Activated T-cell treated with anti-CD3 and anti-CD28 coated beads, Interleukin-2, amount 50 U/mL, for 72 hours (primary cell): ENCODE measurements at regions not wholly inside any gene's neighbourhood (a gene's known extent, or its start where the extent isn't known, plus 50 kb on each side); places are given as distances from the start of the nearest gene placed in this dataset.

Experiments
- ATAC-seq, 2 donors: fragments of 150-1000 bp; cut with Tn5 transposase; replicated peaks in 1 of 2; 2 replicates each; pipeline ENCODE4 v1.10.0; 2021; ENCODE audit warnings: moderate library complexity in 2 of 2, mild to moderate bottlenecking in 1 of 2
- DNase-seq, 2 donors: peaks; one replicate each; pipeline ENCODE4 v3.0.0; 2021 to 2022; ENCODE audit warnings: mixed read lengths in 1 of 2
- H3K27ac Mint-ChIP-seq: one replicate; pipeline ENCODE4 v1.8.0; 2022; ENCODE audit warnings: mild to moderate bottlenecking, moderate library complexity, mixed read lengths
- H3K27me3 Mint-ChIP-seq: one replicate; pipeline ENCODE4 v1.8.0; 2022; ENCODE audit warnings: low read depth, mixed read lengths
- H3K36me3 Mint-ChIP-seq, 2 donors: one replicate each; pipeline ENCODE4 v1.8.0; 2022; ENCODE audit warnings: mixed read lengths in 2 of 2, mild to moderate bottlenecking in 1 of 2; ENCODE audit not compliant: insufficient read depth in 2 of 2
- H3K4me1 Mint-ChIP-seq: one replicate; pipeline ENCODE4 v1.8.0; 2022; ENCODE audit warnings: low read depth, mixed read lengths
- H3K4me3 Mint-ChIP-seq, 2 donors: one replicate each; pipeline ENCODE4 v1.8.0; 2022; ENCODE audit warnings: mild to moderate bottlenecking in 2 of 2, mixed read lengths in 2 of 2, moderate library complexity in 2 of 2
- H3K9me3 Mint-ChIP-seq, 2 donors: one replicate each; pipeline ENCODE4 v1.8.0; 2022; ENCODE audit warnings: mixed read lengths in 2 of 2

- Mint-ChIP-seq H3K36me3 (peaks cover 0 to 1% of the 10 kb centered on the region in 2 donors), H3K4me3 (no peak overlapping the region), H3K27me3 (no peaks in the 10 kb centered on the region), H3K4me1 (no peaks in the 10 kb centered on the region), H3K27ac (no peak overlapping the region), H3K9me3 (peaks cover 4 to 12% of the 10 kb centered on the region in 2 donors)
- ATAC-seq (no peak), DNase-seq (no peak)
Observed at GRCh38 chr18:28711096-28711495, 534.2 kb upstream of the CDH2 start.

- no peak for ATAC-seq
- Mint-ChIP-seq H3K9me3 (peaks cover 0 to 11% of the 10 kb centered on the region in 2 donors), H3K4me3 (no peak overlapping the region), H3K36me3 (peaks cover 0 to 3% of the 10 kb centered on the region in 2 donors), H3K4me1 (no peaks in the 10 kb centered on the region), H3K27ac (no peak overlapping the region), H3K27me3 (no peaks in the 10 kb centered on the region)
- no peak for DNase-seq
Observed at GRCh38 chr18:28707006-28707405, 530.1 kb upstream of the CDH2 start.

GRCh38 chr18:28706397-28706796, 529.5 kb upstream of the CDH2 start:
- H3K4me1 Mint-ChIP-seq, result no peaks in the 10 kb centered on the region
- no peaks in the 10 kb centered on the region for H3K27me3 Mint-ChIP-seq
- DNase-seq (no peak), ATAC-seq (no peak)
- no peak overlapping the region for H3K27ac Mint-ChIP-seq
- H3K9me3 Mint-ChIP-seq, result peaks cover 0 to 15% of the 10 kb centered on the region in 2 donors
- no peak overlapping the region for H3K4me3 Mint-ChIP-seq
- peaks cover 0 to 3% of the 10 kb centered on the region in 2 donors for H3K36me3 Mint-ChIP-seq

GRCh38 chr18:28705482-28705881, 528.6 kb upstream of the CDH2 start:
- no peaks in the 10 kb centered on the region for H3K4me1 Mint-ChIP-seq

GRCh38 chr18:28692337-28692736, 515.4 kb upstream of the CDH2 start:
- no peak overlapping the region for H3K4me3 Mint-ChIP-seq
- H3K27ac Mint-ChIP-seq, result no peak overlapping the region

More at GRCh38 chr18:28705482-28705881, 528.6 kb upstream of the CDH2 start:
- H3K27ac Mint-ChIP-seq, result no peak overlapping the region
- H3K36me3 Mint-ChIP-seq, result peaks cover 0 to 1% of the 10 kb centered on the region in 2 donors
- H3K9me3 Mint-ChIP-seq, result peaks cover 2 to 10% of the 10 kb centered on the region in 2 donors
- H3K4me3 Mint-ChIP-seq, result no peak overlapping the region
- ATAC-seq, result no peak
- H3K27me3 Mint-ChIP-seq, result no peaks in the 10 kb centered on the region
- DNase-seq, result no peak

GRCh38 chr18:28691496-28691840, 514.5 kb upstream of the CDH2 start:
- Mint-ChIP-seq H3K4me3 (no peak overlapping the region), H3K4me1 (no peaks in the 10 kb centered on the region), H3K27me3 (no peaks in the 10 kb centered on the region), H3K9me3 (peaks cover 5 to 7% of the 10 kb centered on the region in 2 donors), H3K27ac (no peak overlapping the region), H3K36me3 (no peaks in the 10 kb centered on the region)
- ATAC-seq (no peak), DNase-seq (no peak)

More at GRCh38 chr18:28692337-28692736, 515.4 kb upstream of the CDH2 start:
- no peak for DNase-seq
- Mint-ChIP-seq H3K9me3 (peaks cover 5 to 10% of the 10 kb centered on the region in 2 donors), H3K27me3 (no peaks in the 10 kb centered on the region), H3K4me1 (no peaks in the 10 kb centered on the region), H3K36me3 (peaks cover 0 to 1% of the 10 kb centered on the region in 2 donors)
- ATAC-seq, result no peak

GRCh38 chr18:28690836-28691495, 514.0 kb upstream of the CDH2 start:
- H3K27ac Mint-ChIP-seq, result no peak overlapping the region
- ATAC-seq, result no peak
- no peaks in the 10 kb centered on the region for H3K4me1 Mint-ChIP-seq
- peaks cover 5 to 7% of the 10 kb centered on the region in 2 donors for H3K9me3 Mint-ChIP-seq
- no peak for DNase-seq
- no peaks in the 10 kb centered on the region for H3K27me3 Mint-ChIP-seq
- no peaks in the 10 kb centered on the region for H3K36me3 Mint-ChIP-seq
- no peak overlapping the region for H3K4me3 Mint-ChIP-seq

- H3K9me3 Mint-ChIP-seq, result peaks cover 3 to 5% of the 10 kb centered on the region in 2 donors
- ATAC-seq (no peak), DNase-seq (no peak)
- no peaks in the 10 kb centered on the region for H3K36me3 Mint-ChIP-seq
- H3K27ac Mint-ChIP-seq, result no peak overlapping the region
- no peak overlapping the region for H3K4me3 Mint-ChIP-seq
- no peaks in the 10 kb centered on the region for H3K27me3 Mint-ChIP-seq
- no peaks in the 10 kb centered on the region for H3K4me1 Mint-ChIP-seq
Observed at GRCh38 chr18:28690100-28690499, 513.2 kb upstream of the CDH2 start.

- no peaks in the 10 kb centered on the region for H3K36me3 Mint-ChIP-seq
- H3K4me1 Mint-ChIP-seq, result no peaks in the 10 kb centered on the region
- H3K27me3 Mint-ChIP-seq, result no peaks in the 10 kb centered on the region
- no peak overlapping the region for H3K27ac Mint-ChIP-seq
- no peak overlapping the region for H3K4me3 Mint-ChIP-seq
- ATAC-seq (no peak), DNase-seq (no peak)
- H3K9me3 Mint-ChIP-seq, result peaks cover 2 to 5% of the 10 kb centered on the region in 2 donors
Observed at GRCh38 chr18:28689588-28689987, 512.7 kb upstream of the CDH2 start.

GRCh38 chr18:28684746-28685355, 507.9 kb upstream of the CDH2 start:
- Mint-ChIP-seq H3K27ac (no peak overlapping the region), H3K9me3 (no peaks in the 10 kb centered on the region), H3K36me3 (no peaks in the 10 kb centered on the region), H3K4me1 (no peaks in the 10 kb centered on the region), H3K27me3 (no peaks in the 10 kb centered on the region), H3K4me3 (no peak overlapping the region)
- ATAC-seq (no peak), DNase-seq (no peak)

GRCh38 chr18:28682912-28683311, 506.0 kb upstream of the CDH2 start:
- ATAC-seq (no peak), DNase-seq (no peak)
- Mint-ChIP-seq H3K27ac (no peak overlapping the region), H3K36me3 (no peaks in the 10 kb centered on the region), H3K4me1 (no peaks in the 10 kb centered on the region), H3K27me3 (no peaks in the 10 kb centered on the region), H3K4me3 (no peak overlapping the region), H3K9me3 (peaks cover 2 to 4% of the 10 kb centered on the region in 2 donors)

- DNase-seq (no peak), ATAC-seq (no peak)
- Mint-ChIP-seq H3K4me3 (no peak overlapping the region), H3K27me3 (no peaks in the 10 kb centered on the region), H3K4me1 (no peaks in the 10 kb centered on the region), H3K36me3 (peaks cover 3% of the 10 kb centered on the region in 2 donors), H3K27ac (no peak overlapping the region), H3K9me3 (peaks cover 10 to 16% of the 10 kb centered on the region in 2 donors)
Observed at GRCh38 chr18:28669165-28669564, 492.2 kb upstream of the CDH2 start.

GRCh38 chr18:28666216-28666615, 489.3 kb upstream of the CDH2 start:
- DNase-seq (no peak), ATAC-seq (no peak)
- Mint-ChIP-seq H3K27ac (no peak overlapping the region), H3K36me3 (no peaks in the 10 kb centered on the region), H3K9me3 (peaks cover 10 to 13% of the 10 kb centered on the region in 2 donors), H3K4me3 (no peak overlapping the region), H3K4me1 (no peaks in the 10 kb centered on the region), H3K27me3 (no peaks in the 10 kb centered on the region)

GRCh38 chr18:28657961-28658360, 481.0 kb upstream of the CDH2 start:
- ATAC-seq (no peak), DNase-seq (no peak)
- Mint-ChIP-seq H3K4me1 (no peaks in the 10 kb centered on the region), H3K9me3 (peaks cover 8 to 15% of the 10 kb centered on the region in 2 donors), H3K27me3 (no peaks in the 10 kb centered on the region), H3K27ac (no peak overlapping the region), H3K4me3 (no peak overlapping the region), H3K36me3 (peaks cover 0 to under 1% of the 10 kb centered on the region in 2 donors)
